Fibroblast of skin of scalp (primary cell): ENCODE measurements at regions not wholly inside any gene's neighbourhood (a gene's known extent, or its start where the extent isn't known, plus 50 kb on each side); places are given as distances from the start of the nearest gene placed in this dataset.
A peak's percentile ranks its signal among the peaks of the same experiment; 100 is the strongest.

Experiments used
- DNase-seq: peaks from one replicate; pipeline ENCODE4 v3.0.0-alpha.2; 2013

DNA sequence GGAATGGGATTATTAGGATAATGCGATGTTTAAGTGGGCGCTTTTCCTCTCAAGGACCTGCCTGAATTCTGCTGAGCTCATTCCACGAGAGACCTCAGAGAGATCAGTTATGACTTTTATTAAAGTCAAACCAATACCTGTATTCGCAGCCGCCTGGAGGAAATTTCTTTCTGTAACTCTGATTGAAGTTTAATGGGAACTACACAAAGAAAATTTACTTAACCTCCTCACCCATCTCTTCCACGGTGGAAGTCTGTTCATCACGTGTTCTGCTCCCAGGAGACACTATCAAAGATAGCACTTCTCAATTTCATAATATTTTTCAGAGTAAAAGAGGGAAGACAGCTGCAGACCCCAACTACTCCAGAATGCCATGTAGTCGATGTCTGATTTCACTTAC is 334.7 kb upstream of the POU3F1 start:
- DNase-seq, result no peak

DNA sequence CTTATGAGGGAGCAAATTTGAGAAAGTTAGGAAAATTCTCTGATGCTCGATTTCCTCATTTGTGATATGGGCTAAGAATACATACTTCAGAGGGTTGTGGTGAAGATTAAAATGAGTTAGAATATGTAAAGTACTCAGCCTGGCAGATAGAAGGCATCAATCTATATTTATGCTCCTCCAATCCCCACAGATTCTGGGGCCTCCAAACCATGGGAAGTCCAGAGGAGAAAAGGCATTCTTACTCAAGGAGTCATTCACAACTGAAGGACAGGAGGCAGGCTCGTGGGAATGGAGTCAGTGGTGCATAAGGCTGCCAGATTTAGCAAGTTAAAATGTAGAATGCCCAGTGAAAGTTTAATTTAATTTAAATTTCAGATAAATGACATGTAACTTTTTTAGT is 330.0 kb upstream of the POU3F1 start:
- DNase-seq, result no peak

DNA sequence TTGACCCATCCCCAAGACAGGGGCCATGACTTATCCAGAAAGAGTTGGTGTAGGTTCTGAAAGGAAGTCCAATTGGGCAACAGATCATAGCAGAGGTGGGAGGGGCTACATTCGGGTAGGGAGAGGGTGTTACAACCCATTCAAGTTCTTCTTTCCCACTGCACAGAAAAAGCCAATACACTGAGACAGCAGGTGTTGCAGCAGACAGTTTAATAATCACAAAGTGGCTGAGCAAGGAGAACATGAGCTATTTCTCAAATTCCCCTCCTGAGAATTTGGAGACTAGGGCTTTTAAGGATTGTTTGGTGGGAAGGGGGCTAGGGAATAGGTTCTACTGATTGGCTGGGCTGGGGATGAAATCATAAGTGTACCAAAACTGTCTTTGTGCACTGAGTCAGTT is 328.4 kb upstream of the POU3F1 start:
- DNase-seq, result no peak

DNA sequence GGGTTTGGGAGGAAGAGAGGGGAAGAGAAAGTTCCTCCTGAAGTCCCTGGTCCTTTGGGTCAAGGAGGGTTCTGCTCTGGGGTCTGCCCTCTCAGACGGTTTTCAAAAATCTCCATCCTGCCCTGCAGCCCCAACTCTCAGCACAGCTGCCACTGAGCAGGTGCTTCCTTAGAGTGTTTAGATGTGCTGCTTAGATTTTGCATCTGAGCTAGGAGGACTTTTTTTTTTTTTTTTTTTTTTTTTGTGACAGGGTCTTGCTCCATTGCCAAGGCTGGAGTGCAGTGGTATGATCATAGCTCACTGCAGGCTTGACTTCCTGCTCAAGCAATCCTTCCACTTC is 324.9 kb upstream of the POU3F1 start:
- DNase-seq, result peak; percentile 11

DNA sequence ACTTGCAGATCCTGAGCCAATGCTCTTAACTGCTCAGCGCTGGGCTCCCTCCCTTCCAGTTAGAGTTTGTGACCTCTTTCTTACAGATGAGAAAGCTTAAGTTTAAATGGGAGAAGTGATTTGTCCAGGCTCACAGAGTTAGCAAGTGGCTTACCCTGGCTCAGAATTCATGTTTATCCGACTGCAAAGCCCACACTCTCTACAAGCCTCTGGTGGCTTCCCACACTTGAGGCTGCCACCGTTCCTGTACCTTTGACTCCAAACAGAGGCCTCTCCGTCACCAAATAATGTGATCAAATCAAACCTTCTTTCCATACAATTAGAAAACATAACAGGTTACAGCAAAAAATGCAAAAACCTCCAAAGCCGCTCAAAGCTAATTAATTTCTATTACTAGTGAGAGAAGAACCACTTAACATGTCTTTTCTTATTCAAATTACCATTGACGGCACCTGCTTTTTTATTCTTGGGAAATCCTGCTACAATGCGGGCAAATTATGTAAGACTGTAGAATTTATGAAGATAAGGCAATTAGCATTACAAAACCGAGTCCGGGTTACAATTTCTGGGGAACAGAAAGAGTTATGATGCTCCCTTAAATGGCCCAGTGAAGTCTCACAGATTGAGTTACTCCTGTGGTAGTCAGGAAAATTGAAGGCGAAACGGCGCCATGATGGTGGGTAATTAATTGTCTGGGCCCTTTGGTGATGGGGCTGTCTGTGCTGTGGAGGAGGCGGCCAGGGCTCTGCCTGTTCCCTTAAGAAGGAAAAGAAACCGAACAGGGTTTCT is 324.3 kb upstream of the POU3F1 start:
- DNase-seq, result no peak

DNA sequence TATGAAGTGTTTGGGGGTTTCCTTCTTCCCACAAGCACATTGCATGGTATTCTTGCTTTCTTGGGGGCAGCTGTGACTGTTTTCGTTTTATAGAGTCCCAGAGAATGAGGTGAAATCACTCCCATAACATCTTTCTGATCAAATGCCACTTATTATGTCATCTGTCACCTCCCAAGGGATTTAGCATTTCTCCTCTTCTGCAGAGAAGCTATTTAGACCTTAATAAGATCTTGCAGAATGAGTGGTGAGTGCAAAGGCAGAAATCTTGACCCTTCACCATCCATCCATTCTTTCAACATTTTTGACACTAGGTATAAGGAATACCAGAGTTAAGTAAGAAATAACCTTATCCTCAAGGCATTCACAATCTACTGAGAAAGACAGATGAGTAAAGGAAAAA is 318.6 kb upstream of the POU3F1 start:
- DNase-seq, result no peak

DNA sequence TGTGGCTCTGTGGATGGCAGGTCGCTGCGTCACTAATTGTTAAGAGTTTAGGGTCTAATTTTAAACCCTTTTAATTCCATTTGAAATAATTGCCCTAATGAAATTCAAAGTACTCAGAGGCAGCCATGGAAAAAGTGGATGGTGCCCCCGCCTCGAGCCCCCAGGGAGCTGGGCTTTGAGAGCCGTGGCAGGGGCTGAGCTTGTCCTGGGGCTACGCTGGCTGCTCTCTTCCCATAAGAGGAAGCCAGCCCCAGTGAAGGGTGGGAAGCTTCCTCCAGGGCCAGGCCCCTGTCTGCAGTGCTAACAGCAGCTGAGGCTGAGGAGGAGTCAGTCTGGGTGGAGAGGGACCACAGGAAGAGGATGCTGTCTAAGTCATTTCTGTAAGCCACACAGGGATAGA is 315.0 kb upstream of the POU3F1 start:
- no peak for DNase-seq

DNA sequence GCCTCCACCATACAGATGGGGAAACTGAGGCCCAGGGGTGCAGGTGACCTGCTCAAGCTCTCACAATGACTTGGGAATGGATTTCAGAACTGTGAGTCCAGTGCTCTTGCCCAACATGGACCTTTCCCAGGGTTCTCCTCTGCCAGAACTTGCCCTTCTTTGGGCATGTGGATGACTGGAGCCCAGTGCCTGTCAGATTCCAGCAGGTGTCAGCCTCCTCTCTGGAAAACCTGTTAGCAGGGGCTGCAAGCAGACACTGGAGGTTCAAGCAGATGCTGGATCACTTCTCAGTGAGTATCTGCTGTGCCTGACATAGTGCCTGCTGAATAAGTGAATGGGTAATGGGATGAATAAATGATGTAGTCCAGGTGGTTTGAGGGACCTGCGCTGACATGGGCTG is 314.2 kb upstream of the POU3F1 start:
- DNase-seq, result no peak

DNA sequence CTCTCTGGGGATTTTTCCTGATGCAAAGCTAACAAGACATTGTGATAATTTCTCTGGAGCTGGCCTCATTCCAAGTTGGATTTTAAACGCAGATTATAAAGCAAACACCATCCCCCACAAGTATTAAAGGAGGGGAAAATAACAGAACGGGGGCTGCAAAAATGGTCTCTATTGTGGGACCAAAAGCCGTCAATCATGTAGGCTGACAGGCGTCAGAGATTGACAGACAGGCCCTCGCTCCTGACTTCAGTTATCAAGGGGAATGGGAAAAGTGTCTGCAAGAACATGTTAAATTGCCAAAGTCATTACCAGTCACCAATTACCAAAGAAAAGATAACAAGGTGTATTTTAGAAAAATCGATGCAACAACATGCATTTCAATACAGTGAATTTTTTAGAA is 307.4 kb upstream of the POU3F1 start:
- no peak for DNase-seq

DNA sequence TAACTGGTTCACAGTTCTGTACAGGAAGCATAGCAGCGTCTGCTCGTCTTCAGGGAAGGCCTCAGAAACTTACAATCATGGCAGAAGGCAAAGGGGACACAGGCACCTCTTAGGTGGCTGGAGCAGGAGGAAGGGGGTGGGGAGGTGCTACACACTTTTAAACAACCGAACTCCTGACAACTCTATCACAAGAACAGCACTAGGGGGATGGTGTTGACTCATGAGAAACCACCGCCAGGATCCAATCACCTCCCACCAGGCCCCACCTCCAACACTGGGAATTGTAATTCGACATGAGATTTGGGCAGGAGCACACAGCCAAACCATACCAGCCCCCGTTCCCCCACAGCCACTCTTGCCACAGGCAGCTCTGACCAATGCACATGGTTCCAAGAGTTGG is 306.3 kb upstream of the POU3F1 start:
- no peak for DNase-seq

DNA sequence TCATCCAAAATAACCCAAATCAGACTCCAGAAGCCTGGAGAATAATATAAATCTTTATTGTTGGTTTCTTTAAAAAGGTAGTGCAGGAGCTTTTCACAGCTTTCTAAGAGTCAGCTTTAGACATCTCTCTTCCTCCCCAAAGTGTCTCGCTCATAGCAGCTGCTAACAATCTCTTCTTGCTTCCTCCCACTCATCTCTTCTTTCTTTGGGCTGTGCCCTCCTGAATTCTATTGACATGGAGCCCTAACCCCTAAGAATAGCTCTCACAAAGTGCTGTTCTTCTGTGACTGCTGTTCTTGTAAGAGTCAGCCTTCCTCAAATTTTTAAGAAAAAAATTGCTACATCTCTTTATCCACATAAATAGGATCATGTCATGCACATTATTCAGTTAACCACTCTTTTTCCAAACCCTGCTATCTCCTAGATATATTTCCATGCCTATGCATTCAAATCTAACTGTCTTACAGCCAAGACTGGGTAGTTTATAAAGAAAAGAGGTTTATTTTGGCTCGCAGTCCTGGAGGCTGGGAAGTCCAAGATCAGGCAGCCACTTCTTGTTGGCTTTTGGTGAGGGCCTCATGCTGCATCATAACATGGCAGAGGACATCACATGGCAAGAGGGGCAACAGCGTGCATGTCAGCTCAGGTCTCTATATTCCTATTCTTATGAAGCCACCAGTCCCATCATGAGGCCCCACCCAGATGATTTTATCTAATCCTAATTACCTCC is 301.0 kb upstream of the POU3F1 start:
- no peak for DNase-seq

DNA sequence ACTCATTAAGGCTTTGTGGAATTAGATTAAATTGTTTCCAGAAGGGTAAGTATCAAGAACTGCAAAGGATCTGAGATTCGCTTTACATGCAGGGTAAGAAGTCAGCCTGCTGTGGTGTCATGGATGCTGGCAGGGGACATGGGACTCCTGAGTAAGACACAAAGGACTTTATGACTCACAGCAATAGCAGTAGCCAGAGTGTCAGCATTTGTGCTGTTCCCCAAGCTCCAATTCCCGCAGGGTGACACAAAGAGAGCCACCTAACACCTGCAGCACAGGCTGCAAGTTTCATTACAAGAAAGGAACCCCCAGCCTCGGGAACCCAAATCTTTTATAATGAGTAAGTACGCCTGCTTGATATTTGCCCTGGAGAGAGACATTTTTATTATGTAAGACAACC is 298.1 kb upstream of the POU3F1 start:
- DNase-seq, result no peak

DNA sequence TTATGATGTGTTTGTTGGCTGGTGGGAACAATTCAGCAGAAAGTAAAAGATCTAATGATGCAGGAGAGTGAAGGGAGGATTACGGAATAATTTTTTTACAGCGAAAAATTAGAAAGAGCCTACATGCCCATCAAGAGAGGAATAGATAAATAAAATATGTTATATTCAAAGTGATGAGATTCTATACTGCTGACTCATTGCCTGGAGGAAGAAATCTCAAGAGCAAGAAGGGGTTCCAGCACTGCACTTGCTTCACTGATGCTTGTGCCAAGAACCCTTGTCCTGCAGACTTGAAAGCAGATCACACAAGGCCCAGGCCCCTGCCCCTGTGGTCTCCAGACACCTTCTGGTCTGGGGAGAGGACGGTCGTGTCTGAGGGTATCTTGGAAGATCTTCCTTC is 295.1 kb upstream of the POU3F1 start:
- DNase-seq, result no peak

DNA sequence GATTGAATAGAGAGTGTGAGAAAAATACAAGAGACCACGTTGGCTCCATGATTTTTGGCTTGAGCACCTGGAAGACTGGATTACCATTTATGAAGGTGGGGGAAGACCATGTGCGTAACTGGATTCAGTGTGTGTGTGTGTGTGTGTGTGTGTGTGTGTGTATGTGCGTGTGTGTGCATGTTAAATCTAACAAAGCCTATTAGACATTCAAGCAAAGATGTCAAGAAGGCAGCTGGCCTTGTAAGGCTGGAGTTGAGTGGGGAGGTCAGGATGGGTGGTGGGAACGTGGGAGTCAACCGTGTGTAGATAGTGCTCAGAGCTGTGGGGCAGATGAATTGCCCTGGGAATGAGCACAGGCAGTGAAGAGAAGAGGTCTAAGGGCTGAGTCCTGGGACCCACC is 293.8 kb upstream of the POU3F1 start:
- no peak for DNase-seq

DNA sequence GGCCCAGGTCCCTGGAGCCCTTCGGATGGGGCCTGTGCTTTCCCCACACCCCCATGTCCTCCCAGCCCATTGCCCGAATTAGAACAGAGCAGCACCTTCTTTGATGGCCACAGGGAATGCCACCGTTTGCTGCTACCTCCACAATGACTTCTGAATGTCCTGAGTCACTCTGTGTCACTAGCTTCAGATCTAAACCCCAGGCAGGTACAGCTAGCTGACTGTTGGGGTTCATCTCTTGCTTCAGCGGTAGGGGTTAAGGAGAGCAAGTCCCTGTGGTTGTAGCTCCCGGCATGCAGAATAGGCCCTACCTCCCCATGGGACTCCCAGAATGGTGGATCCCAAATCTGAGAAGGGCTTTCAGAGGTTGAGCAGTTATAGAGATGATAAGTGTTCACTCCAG is 291.1 kb upstream of the POU3F1 start:
- DNase-seq, result no peak

DNA sequence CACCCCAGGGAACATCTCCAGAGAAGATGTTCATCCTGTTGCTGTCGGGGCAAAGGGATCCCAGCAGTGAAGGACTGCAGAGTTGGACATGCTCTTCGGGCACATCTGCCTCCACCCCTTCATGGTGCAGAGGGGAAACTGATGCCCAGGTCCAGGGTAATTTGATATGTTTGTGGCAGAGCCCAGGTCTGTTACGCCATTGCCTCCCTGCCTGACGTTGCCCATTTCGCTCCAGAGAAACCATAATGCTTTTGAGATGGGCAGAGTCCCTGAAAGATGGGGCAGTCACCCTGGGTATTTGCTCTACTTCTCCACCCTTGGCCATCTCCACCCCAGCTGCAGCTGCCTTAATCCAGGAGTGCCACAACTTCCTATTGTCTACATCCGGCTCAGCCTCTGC is 290.4 kb upstream of the POU3F1 start:
- no peak for DNase-seq

DNA sequence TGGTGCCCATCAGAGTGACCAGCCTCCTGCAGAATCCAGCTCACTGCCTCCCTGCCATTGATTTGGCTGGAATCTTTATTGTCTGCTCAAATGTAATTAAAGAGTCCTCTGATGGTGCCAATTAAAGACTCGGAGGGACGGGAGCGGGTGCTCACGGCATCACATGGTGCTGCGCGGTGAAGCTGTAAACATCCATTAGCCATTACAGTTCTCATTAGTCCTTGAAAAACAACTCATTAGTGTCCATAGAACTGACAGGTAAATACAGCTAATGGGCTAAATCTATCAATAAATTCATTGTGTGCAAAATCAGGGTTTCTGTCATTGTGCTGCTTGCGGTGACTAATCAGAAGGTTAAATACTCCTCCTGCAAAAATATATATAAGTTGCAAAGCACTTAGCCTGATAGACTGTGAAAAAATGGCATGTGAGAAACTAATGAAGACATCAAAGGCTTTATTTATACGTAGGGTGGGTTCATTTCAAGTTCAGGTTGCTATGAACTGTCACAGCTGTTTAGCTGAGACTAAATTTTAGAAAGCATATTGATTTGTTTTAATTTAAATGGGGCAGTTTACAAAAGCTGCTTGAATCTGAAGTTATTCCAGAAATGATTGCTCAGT is 289.8 kb upstream of the POU3F1 start:
- no peak for DNase-seq

DNA sequence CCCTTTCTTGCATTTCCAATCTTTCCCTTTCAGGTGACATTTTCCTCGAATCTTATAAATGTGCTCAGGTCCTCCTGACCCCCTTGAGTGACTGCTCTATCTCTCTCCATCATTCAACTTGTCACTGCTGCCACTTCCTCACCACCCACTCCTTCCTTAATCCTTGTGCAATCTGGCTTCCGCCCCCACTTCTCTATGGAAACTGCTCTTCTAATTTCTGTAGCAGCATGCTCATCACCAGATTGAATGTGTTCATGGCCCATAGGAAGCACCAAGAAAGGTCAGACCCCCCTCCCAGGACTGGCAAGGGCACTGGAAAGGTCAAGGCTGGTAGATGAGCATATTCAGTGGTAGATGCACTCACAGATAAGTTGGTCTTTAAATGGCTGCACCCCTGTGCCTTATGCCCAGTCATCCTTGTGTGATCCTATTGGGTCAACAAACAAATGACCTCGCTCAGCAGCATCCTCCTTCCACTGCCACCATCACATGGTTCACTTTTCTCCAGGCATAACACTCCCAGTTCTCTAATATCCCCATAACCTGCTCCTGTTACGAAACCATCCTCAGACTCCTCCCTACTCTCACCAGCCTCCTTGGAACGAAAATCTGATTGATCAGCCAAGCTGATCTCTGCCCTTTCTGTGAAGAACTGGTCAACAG is 288.5 kb upstream of the POU3F1 start:
- no peak for DNase-seq

DNA sequence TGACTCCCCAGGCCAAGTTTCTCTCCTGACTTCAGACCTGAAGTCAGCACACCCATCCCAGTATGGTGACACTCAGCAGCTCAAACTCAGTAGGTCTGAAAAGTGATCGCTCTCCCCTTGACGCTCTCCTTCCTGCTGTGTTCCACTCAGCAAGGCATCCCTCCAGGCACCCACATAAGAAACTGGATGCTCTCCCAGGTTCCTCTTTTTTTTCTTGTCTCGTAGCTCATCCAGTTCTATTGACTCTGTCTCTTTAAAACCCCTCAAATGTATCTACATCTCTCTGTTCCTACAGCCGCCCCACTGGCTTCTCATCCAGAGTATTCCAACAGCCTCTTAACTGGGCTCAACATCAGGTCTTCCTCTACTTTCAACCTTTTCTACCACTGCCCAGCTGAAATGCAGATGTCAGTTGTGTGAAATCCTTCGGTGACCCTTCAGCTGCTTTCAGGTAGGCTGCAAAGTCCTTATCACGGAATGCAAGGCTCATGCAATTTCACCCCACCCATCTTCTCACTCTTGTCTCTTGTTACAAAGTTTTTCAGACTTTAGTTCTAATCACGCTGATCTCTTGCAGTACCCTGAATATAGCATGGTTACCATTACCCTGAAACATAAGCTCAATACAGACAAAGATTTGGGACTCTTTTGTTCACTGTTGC is 286.2 kb upstream of the POU3F1 start:
- no peak for DNase-seq

DNA sequence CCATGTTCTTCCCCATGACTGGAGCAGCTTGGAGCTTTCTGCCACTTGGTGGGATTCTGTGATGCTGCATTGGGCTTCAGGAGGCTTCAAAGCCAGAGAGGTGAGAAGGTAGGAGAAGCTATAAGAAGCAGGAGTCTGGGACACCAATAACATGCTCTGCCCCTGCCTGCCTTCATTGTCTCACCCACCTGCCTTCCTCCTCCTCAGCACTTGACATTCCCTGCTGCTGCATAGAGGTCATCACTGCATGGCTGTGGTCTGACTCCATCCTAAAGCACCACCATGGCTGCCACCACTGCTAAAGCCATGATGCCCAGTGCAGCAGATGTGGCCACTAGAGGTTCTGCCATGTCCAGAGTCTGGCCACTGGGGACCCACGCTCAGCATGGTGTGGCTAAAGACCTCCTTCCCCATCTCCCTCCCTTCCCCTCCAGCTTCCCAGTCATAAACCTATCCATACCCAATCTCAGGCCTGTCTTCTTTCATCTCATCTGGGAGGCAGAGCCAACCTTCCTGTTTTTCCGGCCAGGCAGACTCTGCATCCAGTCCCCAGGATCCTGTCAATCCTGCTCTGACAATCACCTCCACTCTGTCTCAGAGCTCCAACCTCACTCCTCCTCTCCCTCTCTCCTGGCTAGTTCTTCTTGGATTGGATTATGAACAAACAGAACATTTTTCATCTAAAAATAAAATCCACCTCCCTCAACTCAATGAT is 285.1 kb upstream of the POU3F1 start:
- DNase-seq, result no peak

DNA sequence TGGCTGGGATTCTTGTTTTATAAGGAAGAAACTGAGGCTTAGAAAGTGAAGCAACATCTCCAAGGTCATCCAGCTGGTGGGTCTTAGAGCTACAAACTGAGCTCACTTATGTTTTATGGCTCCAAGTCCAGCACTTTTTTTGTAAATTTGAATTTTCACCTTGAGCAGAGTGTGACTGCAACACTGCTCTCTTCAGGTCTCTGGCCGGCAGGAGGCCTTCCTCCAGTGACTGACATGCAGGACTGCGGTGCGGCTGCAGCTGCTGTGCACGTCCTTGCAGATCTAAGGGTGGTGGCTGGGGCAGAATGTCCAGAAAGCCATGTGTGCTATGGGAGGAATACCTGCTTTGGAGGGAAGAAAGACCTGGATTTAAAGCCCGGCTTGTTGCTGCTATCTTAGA is 284.2 kb upstream of the POU3F1 start:
- no peak for DNase-seq

DNA sequence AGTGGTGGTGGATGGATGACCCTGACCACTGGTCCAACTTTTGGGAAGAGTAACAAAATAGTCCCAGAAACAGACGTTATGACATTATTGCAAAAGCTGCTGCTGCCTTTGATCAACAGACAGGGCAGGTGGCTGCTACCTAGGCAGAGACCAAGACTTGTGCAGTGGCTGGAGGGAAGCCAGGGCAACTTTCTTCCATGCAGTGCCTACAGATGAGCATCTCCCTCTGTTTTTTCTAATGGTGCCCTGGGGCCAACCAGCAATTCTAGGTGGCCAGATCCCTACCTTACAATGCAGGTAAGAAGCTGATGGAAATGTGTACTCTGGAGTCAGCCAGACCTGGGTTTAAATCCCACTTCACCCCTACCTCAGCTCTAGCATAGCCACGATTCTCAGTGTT is 283.1 kb upstream of the POU3F1 start:
- DNase-seq, result no peak
